ENCODE measurements at regions not wholly inside any gene's neighbourhood (a gene's known extent, or its start where the extent isn't known, plus 50 kb on each side); places are given as distances from the start of the nearest gene placed in this dataset.
"Not testable (repeated sequence)": the region's sequence is repeated elsewhere in the genome, so short reads cannot be mapped to it uniquely, and the experiment has no call there.

DNA sequence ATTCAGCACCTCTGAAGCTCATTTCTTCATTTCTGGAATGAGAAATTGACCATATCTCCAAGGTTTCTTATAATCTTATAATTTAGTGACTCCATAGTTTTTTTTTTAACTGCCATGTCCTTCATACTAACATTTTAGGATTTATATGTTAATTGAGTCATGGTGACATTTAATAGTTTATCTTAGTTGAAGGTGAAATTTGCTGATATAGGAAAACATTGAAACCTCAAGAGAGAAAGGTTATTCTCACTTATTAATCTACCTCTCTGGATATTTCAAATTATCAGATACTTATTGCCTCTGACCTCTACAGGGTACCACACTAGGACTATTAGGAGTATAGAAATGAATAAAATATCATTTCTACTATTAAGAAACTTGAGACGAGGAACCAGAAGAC is 499.0 kb downstream of the NUP35 start:
- DNase-seq (ENCODE audit: low spot score): no peak

- DNase-seq (ENCODE audit: low spot score): no peak
Observed at GRCh38 chr2:183630964-183631363, 506.7 kb downstream of the NUP35 start.

DNA sequence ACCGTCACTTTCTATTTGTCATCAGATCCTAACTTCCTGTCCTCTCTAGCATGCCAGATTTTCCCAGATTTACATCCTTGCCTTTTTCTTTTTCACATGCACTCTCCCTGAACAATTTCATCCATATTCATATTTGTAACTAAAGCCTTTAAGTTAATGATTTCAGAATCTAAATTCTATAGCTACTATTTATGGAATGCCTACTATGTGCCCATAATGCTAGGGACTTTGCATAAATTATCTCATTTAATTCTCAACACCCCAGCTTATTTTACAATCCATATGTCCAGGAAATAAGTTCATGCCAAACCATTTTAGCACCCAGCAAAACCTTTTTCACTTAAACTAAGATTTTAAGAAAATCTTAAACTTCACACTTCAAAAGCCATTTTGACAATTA is 531.9 kb downstream of the NUP35 start:
- DNase-seq (ENCODE audit: low spot score): no peak

DNA sequence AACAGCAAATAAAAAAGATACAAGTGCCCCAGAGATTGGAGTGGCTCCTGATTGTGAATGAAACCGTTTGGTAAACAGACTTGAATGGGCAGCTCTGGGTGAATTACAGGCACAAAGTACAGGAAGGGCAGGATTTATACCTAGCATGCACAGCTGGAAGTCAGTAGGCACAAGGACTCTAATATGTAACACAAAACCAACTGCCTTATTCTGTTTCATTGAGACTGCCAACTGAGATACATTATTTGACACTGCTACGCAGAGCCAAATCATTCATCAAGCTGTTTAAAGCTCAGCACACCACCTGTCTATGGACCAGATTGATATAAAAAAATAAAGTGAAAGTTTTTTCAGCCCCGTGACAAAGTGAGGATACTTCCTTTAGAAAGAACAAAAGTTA is 541.2 kb downstream of the NUP35 start:
- DNase-seq (ENCODE audit: low spot score): no peak

DNA sequence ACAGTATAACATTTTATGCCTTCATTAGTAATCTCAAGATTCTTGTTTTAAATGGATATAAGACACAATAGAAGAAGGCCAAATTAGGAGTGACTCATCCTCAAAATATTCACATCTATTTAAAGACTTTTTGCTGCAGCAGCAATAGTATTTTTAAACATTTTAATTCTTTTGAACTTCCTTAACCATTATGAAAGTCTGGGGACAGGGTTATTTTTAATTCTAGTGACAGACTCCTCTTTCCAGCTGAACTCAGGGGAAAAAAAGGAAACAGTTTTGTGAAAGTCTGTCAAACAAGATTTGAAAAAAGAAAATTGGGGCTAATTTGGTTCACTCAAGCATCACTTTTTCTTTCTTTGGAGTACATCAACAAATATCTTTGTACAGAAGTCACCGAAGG is 541.8 kb downstream of the NUP35 start:
- DNase-seq (ENCODE audit: low spot score): no peak

DNA sequence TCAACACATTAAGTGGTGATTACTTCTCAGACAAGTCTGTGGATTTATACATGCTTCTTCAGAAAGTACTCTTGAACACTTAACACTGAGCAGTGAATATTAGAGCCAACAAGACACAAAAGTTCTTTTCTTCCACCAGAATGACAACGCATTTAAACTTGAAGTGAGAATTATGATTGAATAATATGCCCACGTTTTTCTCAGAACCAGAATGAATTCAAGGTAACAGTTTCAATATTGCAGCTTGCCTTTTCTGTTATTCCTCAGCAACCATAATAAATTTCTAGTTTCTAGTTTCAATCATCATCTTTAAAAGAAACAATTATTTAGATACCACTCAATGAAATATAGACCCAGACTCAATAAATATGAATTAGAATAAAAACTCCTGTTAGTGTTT is 547.0 kb downstream of the NUP35 start:
- no peak for DNase-seq (ENCODE audit: low spot score)

GRCh38 chr2:183678908-183679307 is 554.7 kb downstream of the NUP35 start:
- no peak for DNase-seq (ENCODE audit: low spot score)

DNA sequence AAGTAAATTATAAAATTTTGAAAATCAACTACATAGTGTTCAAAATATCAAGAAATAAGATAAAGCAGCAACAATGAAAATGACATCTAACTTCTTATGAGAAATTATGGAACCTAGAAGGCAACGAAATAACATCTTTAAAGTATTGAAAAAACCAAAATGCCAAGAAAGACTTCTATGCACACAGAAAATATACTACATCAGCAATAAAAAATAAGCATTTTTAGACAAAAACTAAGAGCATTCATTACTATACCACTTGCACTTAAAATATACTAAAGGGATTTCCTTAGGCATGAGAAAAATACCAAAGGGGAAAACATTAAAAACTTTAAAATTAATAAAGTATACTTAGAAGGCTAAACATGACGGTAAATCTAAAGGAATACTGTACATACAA is 556.3 kb downstream of the NUP35 start:
- DNase-seq (ENCODE audit: low spot score): no peak

DNA sequence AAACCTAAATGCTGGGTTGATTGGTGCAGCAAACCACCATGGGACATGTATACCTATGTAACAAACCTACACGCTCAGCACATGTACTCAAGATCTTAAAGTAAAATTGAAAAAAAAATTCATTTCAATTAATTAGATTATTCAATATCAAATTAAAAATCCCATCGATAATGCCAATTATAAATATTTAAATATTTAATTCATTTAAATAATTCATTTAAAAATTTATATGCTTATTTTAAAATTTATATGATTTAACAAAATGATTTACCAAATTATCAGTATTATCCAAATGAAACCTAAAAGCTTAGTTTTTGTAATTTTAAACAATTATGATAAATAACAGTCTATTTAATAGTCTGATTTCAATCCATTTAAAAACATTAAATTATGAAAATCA is 560.4 kb downstream of the NUP35 start:
- no peak for DNase-seq (ENCODE audit: low spot score)

- DNase-seq (ENCODE audit: low spot score): no peak
Observed at GRCh38 chr2:183696028-183696427, 571.8 kb downstream of the NUP35 start.

- no peak for DNase-seq (ENCODE audit: low spot score)
Observed at GRCh38 chr2:183709829-183710228, 585.6 kb downstream of the NUP35 start.

- no peak for DNase-seq (ENCODE audit: low spot score)
Observed at GRCh38 chr2:183718246-183718645, 594.0 kb downstream of the NUP35 start.

DNA sequence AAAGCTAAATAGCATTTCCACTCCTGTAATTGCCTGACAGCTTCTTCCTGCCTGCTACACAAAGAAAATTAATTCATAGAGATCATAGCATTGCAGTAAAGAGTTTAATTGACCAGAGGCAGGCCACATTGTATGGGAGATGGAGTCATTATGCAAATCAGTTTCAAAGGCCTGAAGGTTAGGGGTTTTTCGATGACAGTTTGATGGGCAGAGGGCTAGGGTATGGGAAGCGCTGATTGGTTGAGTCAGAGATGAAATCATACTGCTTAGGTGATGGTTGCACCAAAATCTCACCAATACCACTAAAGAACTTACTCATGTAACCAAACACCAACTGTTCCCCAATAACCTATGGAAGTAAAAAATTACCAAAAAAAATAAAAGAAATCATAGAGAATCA is 599.0 kb downstream of the NUP35 start:
- no peak for DNase-seq (ENCODE audit: low spot score)

- DNase-seq (ENCODE audit: low spot score): no peak
Observed at GRCh38 chr2:183729380-183729779, 605.1 kb downstream of the NUP35 start.

DNA sequence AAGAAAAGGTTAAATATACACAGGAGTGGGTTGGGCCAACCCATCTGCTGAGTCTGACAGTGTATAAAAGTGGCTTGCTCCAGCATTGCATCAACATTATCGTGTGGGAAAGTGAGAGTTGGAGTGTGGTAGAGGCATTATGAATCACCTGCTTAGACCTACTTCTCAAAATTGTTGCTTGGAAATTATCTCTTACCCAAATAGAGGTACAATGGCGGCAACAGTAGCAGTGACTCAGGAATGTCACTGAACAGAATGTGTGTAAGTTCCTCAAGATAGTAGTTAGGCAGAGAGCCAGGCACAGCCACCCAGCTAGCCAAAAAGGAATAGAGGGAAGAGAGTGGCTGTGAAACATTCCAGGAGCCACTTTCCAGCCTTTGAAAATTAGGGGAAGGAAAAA is 616.0 kb downstream of the NUP35 start:
- peak; percentile 11 for DNase-seq (ENCODE audit: low spot score)

GRCh38 chr2:183752571-183752970 is 628.3 kb downstream of the NUP35 start:
- no peak for DNase-seq (ENCODE audit: low spot score)

- no peak for DNase-seq (ENCODE audit: low spot score)
Observed at GRCh38 chr2:183759033-183759432, 634.8 kb downstream of the NUP35 start.

DNA sequence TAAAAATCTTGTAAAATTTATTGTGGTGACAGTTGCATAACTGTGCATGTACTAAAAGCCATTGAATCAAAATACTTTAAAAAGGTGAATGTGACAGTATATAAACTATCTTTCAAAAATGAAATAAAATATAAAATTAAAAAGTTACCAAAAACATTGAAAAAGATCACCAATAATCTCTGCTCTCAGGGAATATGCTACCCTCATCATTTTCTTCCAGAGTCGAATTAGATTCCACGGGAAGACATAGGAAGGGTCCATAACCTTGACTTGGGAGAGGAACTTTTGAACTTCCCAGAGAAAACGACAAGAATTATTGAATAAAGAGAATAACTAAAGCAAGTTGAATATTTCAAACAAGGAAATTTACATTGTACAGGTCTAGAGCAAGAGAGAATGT is 649.5 kb downstream of the NUP35 start:
- DNase-seq (ENCODE audit: low spot score): no peak

GRCh38 chr2:183780072-183780471 is 655.8 kb downstream of the NUP35 start:
- no peak for DNase-seq (ENCODE audit: low spot score)

DNA sequence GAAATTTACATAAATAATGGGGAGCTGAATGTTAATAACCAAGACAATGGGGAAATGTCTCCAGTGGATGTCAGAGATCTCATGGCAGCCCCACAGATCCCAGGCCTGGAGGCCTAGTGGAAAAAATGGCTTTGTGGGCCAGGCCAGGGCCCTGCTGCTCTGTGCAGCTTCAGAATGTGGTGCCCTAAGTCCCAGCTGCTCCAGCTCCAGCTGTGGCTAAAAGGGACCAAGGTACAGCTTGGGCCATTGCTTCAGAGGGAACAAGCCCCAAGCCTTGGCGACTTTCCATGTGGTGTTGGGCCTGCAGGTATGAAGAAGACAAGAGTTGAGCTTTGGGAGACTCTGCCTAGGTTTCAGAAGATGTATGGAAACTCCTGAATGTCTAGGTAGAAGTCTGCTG is 658.2 kb downstream of the NUP35 start:
- DNase-seq (ENCODE audit: low spot score): no peak

- DNase-seq (ENCODE audit: low spot score): not testable (repeated sequence)
Observed at GRCh38 chr2:183788796-183789195, 664.6 kb downstream of the NUP35 start.

- not testable (repeated sequence) for DNase-seq (ENCODE audit: low spot score)
Observed at GRCh38 chr2:183792165-183792924, 668.1 kb downstream of the NUP35 start.

DNA sequence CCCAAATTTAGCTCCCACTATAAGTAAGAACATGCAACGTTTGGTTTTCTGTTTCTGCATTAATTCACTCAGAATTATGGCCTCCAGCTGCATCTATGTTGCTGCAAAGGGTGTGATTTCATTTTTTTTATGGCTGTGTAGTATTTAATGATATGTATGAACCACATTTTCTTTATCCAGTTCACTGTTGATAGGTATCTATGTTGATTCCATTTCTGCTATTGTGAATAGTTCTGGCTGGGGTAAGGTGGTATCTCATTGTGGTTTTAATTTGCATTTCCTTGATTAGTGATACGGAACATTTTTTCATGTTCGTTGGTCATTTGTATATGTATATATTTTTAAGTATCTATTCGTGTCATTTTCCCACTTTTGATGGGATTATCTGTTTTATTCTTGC is 674.3 kb downstream of the NUP35 start:
- DNase-seq (ENCODE audit: low spot score): no peak

DNA sequence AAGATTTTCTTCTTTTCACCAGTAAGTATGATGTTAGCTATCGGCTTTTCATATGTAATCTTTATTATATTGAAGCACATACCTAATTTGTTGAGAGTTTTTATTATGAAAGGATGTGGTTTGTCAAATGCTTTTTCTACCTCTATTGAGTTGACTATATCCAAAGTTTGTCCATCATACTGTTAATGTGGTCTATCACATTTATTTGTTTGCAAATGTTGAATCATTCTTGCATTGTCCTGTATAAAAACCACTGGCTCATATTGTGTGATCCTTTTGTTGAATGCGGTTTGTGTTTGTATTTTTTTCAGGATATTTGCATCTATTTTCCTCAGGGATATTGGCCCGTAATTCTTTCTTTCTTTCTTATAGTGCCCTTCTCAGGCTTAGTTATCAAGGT is 675.5 kb downstream of the NUP35 start:
- DNase-seq (ENCODE audit: low spot score): no peak

DNA sequence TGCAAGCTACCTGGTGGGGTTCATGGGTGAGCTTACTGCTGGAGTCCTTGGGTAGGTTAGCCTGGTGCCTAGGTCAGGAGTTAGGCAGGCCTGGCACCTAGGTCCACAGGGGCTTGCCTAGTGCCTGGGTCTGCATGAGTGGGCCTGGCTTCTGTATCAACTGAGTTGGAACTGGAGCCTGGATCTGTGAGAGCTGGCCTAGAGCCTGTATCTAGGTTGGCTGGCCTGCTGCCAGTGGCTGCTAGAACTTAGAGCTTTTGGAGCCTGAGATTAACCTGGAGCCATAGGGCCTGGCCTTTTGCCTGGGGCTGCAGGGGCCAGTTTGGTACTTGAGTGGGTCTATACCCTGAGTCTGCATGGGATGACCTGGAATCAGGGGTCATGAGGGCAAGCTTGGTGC is 679.4 kb downstream of the NUP35 start:
- DNase-seq (ENCODE audit: low spot score): no peak

All from RKO (cell line).